Esophagus mucosa (tissue), 1 donor: ENCODE measurements at regions not wholly inside any gene's neighbourhood (a gene's known extent, or its start where the extent isn't known, plus 50 kb on each side); places are given as distances from the start of the nearest gene placed in this dataset.
"Not testable (repeated sequence)": the region's sequence is repeated elsewhere in the genome, so short reads cannot be mapped to it uniquely, and the experiment has no call there.

ENCODE experiments used
- ATAC-seq: fragments of 200-7000 bp; cut with Tn5 transposase; one replicate; pipeline ENCODE4 v1.9.1; 2020
- donor health status: DM: yes; HTN: yes; CAD: no.

DNA sequence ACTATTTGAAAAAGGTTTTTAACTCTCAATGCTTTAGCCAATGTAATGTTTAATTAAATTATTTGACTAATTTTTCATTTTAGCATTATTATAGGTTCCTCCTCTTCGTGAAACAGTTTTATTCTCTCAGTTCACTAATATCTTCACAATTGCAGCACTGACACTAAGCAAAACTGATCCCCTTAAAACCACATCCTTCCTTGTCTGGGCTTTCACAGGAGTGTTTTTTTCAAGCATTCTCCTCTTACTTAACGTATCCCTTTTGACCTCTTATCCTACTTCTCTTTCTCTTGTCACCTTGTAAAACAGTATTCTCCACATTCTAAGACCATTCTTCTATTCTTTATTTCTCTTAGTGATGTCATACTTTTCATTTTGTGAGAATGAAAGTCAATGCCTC, 112.8 kb downstream of the DSC3 start:
- ATAC-seq: no peak

DNA sequence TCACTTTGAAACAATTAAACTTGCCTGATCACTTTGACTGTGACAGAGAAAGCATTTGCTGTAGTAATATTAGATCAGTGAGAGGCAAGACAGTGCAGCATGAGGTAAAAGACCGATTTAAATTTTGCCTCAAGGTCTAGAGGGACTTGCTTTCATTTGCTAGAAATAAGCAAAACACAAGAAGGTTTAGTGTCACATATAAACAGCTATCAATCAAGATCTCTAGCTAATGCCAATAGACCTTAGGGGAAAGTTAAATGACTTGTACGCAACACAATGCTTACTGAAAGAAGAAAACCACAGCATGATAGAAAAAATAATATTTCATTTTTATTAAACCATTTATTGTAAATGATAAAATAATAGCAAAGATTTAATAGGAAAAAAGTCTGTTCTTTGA, 113.5 kb downstream of the DSC3 start:
- no peak for ATAC-seq

DNA sequence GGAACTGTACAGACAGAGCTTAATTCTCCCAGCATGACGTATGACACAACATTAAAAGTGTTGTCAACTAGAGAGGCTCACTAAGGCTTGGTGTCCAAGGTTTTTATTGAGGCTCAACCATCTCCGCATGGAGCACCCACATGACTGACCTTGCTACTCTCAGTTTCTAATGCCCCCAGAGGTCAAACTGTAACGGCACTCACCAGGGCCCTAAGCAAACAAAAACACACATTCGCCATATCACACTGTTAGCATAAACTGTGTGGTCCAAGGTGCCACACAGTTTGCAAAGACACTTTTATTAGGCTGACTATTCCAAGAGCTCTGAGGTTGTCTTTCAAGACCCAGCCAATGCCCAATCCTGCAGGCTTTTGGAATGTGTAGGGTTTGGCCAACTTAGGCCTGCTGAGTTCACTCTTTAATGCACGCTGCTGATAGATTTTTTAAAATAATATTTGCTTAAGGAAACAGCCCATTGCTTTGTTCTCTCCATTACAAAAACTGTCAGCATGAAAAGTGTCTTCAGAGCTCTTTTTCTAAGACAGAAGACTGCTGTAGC, 114.9 kb downstream of the DSC3 start:
- ATAC-seq: no peak

DNA sequence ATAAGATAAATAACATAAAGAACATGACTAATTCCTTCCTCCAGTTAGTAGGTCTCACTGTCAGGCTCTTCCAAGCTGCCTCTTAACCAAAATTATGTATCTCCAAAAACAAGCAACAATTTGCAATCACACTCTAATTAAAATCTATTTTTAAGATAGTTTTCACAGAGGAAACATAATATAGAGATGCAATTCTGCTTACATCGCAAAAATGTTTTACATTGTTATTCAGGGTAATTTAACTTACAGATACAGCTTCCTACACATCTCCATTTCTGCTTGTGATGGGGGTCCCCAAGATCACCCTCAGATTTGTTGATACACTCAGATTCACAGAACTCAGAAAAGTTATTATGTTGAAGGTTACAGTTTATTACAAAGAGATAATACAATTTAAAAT, 115.5 kb downstream of the DSC3 start:
- no peak for ATAC-seq

DNA sequence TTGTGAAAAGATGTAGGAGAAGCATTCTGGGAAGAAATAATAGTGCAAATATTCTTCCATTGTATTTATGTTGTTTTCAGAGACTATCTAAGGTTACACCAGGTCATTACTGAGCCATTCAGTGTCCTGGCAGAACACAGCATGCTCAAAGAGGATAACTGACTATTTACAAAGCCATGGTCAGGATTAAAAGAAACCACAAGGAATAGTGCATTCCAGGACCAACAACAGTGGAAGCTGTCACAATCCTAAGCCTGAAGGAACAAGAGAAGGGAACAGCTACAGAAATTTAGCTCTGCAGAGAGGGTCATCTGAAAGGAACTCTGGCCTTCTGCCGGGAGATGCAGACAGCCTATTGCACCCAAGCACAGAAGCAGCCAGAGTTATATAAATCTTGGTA, 116.7 kb downstream of the DSC3 start:
- ATAC-seq: no peak

DNA sequence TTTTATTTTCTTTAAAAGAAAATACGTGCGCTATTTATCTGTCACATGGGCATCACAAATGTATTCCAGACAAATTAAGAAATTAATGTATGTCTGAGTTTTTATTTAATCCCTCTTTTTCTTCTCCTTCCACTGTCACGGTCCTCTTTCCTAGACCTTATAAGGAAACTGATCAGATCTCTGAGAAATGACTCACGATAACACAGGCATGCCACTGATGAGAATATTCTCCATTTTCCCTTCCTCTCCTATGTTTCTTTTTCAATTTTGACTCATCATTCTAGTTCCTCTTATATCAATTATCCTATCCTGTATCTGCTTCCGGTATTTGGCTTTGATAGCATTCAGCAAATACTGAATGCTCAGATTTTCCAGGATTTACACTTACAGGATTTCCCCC, 121.8 kb downstream of the DSC3 start:
- ATAC-seq: no peak

DNA sequence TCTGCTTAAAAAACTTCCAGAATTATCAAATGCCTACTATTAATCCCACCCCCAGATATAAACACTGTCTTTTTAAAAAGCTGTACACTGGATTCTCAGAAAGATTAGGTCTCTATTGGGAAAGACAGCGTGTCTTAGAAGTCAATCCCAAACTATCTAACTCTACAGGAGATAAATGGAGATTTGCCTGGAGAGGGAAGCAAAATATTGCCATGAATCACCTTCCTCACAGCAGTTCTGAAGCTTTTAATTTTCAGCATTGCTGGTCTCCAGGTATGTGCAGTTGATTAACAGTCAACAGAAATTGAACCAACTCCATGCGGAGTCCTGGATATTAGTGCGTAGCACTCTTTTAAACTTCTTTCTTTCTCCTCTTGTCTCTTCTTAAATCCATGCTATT, 122.2 kb downstream of the DSC3 start:
- no peak for ATAC-seq

DNA sequence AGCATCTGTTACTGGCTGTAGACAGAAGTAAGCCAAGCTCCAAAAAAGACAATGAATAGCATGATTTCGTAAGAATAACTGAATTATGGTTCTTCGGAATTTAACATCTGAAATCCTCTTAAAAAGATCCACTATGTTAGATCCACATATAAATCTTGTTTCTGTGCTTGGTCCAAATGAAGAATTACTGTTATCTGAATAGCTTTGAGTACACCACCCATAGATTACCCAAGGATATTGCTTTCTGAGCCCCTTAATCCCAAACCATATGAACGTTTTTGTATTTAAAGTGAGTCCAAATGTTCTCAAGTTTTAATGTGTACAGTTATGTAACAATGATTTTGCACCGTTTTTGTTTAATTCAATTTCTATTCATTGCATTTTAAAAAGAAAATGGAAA, 124.9 kb downstream of the DSC3 start:
- no peak for ATAC-seq

DNA sequence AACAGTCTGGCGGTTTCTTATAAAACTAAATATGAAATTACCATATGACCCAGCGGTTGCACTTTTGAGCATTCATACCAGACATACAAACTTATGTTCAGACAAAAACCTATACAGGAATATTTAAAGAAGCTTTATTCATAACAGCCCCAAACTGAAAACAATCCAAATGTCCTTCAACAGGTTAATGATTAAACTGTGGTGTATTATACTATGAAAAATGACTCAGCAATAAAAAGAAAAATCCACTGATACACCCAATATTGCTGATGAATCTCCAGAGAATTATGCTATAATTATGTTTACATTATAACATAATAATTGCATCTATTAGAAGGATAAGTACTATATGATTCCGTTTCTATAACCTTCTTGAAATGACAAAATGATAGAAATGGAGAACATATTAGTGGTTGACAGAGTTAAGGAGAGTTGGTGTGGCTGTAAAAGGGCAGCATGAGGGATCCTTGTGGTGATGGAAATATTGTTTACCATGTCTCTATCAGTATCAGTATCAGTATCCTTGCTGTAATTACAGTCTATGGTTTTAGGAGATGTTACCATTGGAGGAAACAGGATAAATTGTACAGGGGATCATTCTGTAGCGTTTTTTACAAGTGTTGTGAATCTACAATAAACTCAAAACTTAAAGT, 127.1 kb downstream of the DSC3 start:
- ATAC-seq: no peak

DNA sequence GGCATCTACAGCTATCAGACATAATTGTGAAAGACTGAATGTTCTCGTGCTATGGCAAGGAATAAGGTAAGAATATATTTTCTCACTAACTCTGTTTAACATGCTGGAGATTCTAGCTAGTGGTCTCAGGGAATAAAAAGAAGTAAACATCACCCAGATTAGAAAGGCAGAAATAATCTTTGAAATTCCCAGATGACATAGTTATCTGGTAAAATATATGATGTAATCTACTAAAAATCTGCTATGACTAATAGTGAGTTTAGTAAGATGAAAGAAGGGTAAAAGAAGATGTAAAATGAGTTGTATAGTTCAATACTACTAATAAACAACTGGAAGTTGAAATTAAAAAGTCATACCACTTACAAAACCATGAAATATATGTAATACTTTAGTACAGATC, 134.2 kb downstream of the DSC3 start:
- no peak for ATAC-seq

DNA sequence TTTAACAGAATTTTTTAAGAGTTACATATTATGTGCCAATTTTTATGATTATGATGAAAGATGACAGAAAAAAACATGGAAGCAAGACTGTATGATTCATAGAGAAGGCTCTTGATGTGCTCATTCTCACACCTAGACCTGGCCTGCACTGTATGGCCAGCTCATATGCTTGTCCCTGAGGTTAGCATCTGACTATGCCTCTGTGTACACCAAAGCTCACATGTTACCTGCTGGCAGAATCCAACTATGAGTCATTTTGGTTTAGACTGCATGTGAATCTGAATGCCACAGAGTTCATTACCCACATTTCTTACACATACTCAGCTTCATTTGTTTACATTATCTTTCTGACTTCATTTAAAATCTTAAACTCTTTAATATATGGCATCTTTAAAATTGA, 139.0 kb downstream of the DSC3 start:
- peak; percentile 96 for ATAC-seq

DNA sequence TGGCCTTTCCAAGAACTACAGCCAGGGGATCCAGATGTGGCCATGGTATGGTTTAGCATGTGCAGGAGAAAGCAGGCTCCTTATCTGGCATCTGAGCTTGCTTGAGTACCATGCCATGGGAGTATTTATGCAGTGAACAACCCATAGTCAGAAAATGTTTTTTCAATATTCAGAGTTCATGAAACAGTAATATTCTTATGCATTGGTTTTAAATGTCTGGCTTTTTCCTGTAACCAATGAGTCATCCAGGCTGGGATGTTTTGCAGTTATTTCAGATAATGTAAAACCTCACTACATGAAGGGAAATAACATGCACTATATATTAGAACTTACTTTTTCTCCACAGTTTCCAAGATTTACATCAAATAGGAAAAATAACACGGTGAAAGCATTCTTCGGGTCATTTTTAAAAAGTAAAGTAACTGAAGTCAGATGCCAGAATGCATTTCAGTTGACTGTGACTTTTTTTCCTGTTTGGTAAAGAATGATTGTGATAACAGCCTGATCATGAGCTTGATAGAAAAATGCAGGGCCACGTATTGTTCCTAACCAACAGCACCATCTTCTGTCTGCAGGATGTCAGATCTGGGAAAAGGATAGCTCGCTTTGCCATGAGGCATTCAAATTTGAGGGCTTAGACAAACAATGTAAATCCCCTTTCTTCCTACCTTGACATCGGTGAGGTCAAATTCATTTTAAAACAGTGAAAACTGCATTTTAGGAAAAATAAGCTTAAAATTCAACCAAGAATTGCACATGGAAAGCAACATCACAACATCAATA, 152.8 kb downstream of the DSC3 start:
- no peak for ATAC-seq

DNA sequence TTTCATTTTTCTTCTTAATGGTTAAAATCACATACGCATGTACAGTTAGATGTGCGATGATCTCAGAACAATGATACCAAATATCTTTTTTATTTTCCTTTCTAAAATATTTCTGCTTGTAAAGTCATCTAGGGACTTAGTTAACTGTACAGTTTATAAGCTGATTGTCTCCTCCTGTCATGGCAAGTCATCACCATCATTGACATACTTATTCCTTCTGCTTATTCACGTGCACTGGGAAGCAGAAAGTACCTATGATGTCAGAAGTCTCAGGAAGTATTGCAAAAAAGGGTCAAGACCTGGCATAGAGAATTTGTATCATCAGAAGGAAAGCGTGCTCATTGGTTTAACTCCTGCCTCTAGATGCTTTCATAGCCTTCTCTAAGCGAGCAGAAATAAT, 154.2 kb downstream of the DSC3 start:
- no peak for ATAC-seq

DNA sequence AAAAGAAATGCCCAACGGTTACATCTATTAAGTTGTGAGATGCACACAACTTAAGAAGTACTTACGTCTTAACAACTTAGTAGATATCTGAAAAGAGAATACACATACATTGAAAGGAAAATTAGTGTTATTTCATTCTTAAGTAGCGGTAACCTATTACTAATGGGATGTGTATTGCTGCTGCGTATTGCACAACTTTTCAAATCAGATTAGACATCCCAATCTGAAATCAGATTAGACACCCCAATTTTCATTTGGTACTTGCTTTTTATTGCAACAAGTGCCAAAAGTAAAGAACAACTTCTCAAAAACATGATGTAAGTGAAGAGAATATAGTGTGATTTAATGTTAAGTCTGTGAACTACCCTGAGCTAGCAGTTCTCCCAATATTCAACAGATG, 155.5 kb downstream of the DSC3 start:
- no peak for ATAC-seq

DNA sequence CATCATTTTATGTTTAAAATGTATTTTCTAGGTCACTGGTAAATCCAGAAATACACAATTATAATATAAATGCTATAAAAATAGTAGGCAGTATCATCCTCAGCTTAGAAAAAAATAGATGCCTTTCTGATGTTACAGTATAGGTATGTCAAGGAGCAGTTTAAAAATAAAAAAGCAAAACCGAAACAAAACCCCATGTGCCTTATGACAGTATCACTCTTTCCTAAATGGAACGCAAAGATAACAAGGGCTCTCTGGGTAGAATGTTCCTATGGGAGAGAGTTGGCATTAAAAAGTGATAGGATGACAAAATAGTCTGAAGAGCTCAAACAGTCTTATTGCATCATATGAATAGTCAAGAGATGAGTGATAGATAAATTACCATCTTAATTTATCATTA, 172.1 kb downstream of the DSC3 start:
- no peak for ATAC-seq

DNA sequence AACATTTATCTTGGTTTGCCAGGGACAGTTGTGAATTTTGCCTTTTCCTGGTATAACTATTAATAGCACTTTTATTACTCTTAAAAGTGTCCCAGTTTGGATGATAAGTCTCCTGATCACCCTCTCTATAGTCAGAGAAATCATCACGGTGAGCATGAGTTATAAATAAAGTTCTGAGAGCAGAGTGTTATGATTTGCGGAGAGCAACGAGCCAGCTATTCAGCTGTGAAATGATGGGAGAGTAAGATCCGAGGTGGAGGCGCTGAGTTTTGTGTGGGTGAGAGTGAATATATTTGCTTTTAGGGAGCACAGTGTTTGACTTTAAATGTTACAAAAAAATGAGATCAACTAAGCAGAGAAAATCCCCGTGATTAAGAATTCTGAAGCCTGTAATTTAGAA, 179.6 kb downstream of the DSC3 start:
- no peak for ATAC-seq

DNA sequence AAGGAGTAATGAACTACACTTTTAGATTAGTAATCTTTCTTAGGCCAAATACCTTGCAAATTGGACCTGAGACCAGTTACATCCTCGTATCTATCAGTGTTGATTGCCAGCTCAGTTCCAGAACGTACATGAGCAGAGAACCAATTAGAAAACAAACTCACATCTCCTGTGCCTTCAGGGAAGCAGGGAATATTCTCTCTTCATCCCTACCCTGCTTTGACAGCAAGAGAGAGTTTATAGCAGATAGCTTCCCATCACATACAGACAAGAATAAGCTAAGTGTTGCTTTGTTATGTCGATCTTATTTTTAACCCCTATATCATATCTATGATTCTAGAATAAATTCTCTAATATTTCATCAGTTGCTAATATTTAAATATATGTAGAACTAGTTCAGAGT, 181.8 kb downstream of the DSC3 start:
- ATAC-seq: no peak

DNA sequence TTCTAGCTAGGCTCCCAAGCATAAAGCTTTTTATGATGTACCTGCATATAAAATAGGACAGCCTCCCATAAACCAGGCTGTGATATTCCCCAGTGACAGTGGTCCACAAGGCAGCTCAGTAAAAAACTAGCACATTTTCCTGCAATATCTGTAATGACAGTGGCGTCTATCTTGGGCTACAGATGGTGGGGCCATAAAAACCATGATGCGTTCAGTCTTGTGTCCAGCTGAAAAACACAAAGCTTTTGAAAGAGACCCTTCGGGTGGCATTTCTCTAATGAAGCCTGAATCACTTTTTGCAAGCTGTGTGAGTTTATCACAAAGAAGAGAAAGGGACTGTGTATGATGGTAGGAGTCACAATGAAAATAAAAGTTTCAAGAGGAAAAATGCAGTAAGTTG, 183.5 kb downstream of the DSC3 start:
- ATAC-seq: no peak

DNA sequence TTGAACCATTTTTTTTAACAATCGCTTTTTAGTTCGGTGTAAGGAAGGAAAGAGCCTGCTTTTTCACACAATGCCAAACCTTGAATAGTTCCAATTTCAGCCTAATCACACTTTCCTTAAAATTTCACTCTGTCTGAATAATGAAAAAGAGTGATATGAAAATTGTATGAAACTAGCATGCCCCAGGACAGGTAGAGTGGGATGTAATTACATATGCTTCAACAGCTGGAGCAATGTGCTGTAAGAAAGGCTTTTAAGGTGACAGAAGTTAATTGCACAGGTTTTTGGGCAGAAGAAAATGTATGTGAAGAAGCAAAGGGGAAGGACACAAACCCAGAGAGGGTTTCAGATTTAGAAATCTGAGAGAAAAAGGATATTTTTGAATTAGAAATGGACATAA, 184.0 kb downstream of the DSC3 start:
- ATAC-seq: no peak

DNA sequence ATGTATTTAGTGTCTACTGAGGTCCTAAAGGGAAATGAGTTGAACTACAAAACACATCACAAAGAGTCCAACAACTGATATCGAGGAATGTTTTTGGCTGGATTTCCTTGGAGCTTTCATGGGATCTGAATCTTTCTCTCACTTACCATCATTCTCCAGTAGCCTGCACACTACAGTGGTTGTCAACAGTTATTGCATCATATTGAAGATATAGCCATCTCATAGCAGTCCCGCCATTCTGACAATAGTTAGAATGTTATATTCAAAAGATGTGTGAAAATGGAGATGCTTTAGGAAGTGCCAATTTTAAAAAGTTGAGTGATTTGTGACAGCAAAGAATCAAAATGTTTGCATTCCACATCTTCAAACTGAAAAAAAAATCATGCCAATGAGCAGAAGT, 186.8 kb downstream of the DSC3 start:
- no peak for ATAC-seq

DNA sequence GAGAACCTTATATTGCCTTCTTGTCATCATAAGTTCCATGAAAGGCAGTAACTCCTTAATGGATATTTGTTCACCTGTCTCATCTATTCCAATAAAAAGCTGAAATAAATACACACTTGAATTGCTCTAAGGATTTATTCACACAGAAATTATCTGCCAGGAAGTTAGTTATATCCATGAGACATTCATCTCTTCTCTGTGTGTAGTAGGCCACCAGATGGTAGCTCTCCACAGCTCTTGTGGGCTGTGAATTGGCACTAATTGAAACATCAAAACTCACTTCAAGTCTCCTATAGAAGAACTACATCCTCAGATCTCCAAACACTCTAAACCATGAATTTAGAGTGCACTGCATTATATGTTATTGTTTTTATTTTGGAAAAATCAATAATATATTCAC, 189.6 kb downstream of the DSC3 start:
- no peak for ATAC-seq

DNA sequence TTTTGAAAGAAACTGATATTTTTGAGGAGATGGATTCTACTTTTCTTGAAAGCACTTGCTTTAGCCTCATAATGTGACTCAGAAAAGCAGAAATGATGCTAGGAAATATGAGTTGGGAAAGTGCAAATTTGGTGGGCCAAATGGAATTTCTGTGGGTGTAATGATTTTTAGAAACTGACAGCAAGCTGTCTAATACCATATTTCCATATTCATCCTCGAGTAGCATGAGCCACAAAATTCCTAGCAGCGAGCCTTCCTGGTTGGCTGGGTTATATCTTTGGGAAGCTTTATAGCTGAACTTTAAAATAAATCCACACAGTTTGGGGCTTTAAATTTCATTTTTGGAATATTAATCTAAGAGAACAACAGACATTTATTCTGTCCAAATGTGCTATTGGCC, 190.0 kb downstream of the DSC3 start:
- ATAC-seq: no peak

DNA sequence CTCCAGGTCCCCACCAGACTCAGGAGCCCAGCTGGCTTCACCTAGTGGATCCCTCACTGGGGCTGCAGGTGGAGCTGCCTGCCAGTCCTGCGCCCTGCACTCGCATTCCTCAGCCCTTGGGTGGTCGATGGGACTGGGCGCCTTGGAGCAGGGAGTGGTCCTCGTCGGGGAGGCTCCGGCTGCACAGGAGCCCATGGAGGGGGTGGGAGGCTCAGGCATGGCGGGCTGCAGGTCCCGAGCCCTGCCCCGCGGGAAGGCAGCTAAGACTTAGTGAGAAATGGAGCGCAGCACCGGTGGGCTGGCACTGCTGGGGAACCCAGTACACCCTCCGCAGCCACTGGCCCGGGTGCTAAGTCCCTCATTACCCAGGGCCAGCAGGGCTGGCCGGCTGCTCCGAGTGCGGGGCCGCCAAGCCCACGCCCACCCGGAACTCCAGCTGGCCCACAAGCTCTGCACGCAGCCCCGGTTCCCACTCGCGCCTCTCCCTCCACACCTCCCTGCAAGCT, 203.4 kb downstream of the DSC3 start:
- ATAC-seq: not testable (repeated sequence)

DNA sequence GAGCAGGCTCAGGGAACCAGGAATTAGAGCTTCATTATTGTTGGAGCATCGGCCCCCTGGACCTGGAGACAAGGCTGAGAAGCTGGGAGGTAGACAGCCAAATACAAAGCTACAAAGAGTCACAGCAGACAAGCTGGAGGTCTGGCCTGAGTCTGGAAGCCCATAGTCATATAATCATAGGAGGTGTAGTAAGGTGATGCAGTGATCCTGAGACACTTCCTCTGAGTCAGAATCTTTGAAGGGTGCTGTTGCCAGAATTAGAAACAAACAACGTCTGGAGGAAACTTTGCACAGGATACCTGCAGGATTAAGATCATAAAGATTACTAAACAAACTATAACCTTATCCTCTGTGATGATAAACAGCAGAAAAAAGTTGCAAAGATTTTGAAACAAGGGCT, 213.8 kb downstream of the DSC3 start:
- ATAC-seq: no peak
